HepG2 (cell line): ENCODE measurements at regions not wholly inside any gene's neighbourhood (a gene's known extent, or its start where the extent isn't known, plus 50 kb on each side); places are given as distances from the start of the nearest gene placed in this dataset.

Experiments
- ATAC-seq: fragments of 200-7000 bp; cut with Tn5 transposase; 3 replicates; pipeline ENCODE4 v1.9.1; 2020; ENCODE audit warnings: mild to moderate bottlenecking, moderate library complexity
- BruUV-seq: library from RNA; stranded (reverse); fragments of 400-500 nt; replicated peaks from 2 replicates; lab custom pipeline; 2021; lab: Mats Ljungman, UMichigan
- CTCF ChIA-PET: fragments of 300-600 bp; formaldehyde crosslinking; extraction: SDS; loops from one replicate; lab custom pipeline; 2021; ENCODE audit warnings: low total read pairs, inconsistent platforms, low intra/inter-chr PET ratio; lab: Yijun Ruan, JAX
- POLR2A ChIA-PET: fragments of 350-600 bp; sonication (Branson Sonifier 250); formaldehyde crosslinking; loops from one replicate; lab custom pipeline; 2020; ENCODE audit warnings: antibody characterized with exemption, inconsistent platforms; lab: Yijun Ruan, JAX
- DNase-seq: peaks from one replicate; pipeline ENCODE4 v3.0.0-alpha.2; 2015; ENCODE audit warnings: low spot score
- FAIRE-seq: peaks from 3 replicates; lab custom pipeline; 2011; peaks lifted over from hg19 to GRCh38; lab: Jason Lieb, UNC
- H2AFZ ChIP-seq: one replicate; pipeline ENCODE4 v1.6.1; 2011; ENCODE audit warnings: low read length, inconsistent platforms
- H3K27ac ChIP-seq: fragments of 300-600 bp; 3 replicates; pipeline ENCODE4 v1.8.0; 2011; ENCODE audit warnings: mixed run types, mild to moderate bottlenecking, mixed read lengths, low read length, inconsistent platforms; ENCODE audit not compliant: insufficient read depth; ENCODE audit errors: extremely low read length
- H3K27me3 ChIP-seq, 2 experiments: fragments of 200-600 bp in 1 of 2; 2 replicates in 1 of 2; 3 replicates in 1 of 2; pipeline versions ENCODE4 v1.6.0 to v1.8.0; 2011; ENCODE audit warnings: low read length in 2 of 2, mild to moderate bottlenecking in 2 of 2, moderate library complexity in 2 of 2, inconsistent platforms in 1 of 2; ENCODE audit not compliant: insufficient read depth in 2 of 2, control insufficient read depth in 1 of 2
- H3K36me3 ChIP-seq, 2 experiments: fragments of 200-600 bp in 1 of 2; replicated peaks in 1 of 2; 2 replicates in 1 of 2; 3 replicates in 1 of 2; pipeline versions ENCODE4 v1.5.1 to v1.8.0; 2011; ENCODE audit warnings: low read length in 2 of 2, inconsistent platforms in 1 of 2; ENCODE audit not compliant: insufficient read depth in 2 of 2, control insufficient read depth in 1 of 2
- H3K4me1 ChIP-seq: 2 replicates; pipeline ENCODE4 v1.5.1; 2012; ENCODE audit warnings: low read length, inconsistent platforms; ENCODE audit not compliant: insufficient read depth
- H3K4me2 ChIP-seq: 2 replicates; pipeline ENCODE4 v1.6.0; 2011; ENCODE audit warnings: low read depth, low read length, inconsistent platforms
- H3K4me3 ChIP-seq, 3 experiments: fragments of 200-600 bp in 1 of 3; sonication (generic), shearing (Covaris generic) in 1 of 3; replicated peaks in 1 of 3; 2 replicates each; pipeline ENCODE4 v1.5.1; 2011 to 2016; ENCODE audit warnings: low read length in 3 of 3, inconsistent platforms in 2 of 3, low read depth in 2 of 3, mild to moderate bottlenecking in 2 of 3, control low read depth in 1 of 3, mixed read lengths in 1 of 3; ENCODE audit not compliant: insufficient read depth in 1 of 3
- H3K79me2 ChIP-seq: one replicate; pipeline ENCODE4 v1.6.1; 2011; ENCODE audit warnings: low read length, inconsistent platforms; ENCODE audit not compliant: insufficient read depth
- H3K9ac ChIP-seq: 2 replicates; pipeline ENCODE4 v1.6.0; 2011; ENCODE audit warnings: mild to moderate bottlenecking, low read depth, low read length, inconsistent platforms; ENCODE audit not compliant: insufficient read depth
- H3K9me3 ChIP-seq: 2 replicates; pipeline ENCODE4 v1.5.1; 2012; ENCODE audit warnings: mild to moderate bottlenecking, low read length
- H4K20me1 ChIP-seq: 2 replicates; pipeline ENCODE4 v1.6.0; 2011; ENCODE audit warnings: inconsistent platforms, mild to moderate bottlenecking, low read length, moderate library complexity; ENCODE audit not compliant: insufficient read depth
- CHD2 ChIP-seq: IDR thresholded peaks from 2 replicates; pipeline ENCODE4 v1.6.1; 2011; ENCODE audit warnings: low read depth, low read length, improper control_type of control experiment
- CSRNP1 ChIP-seq: sonication (generic); formaldehyde crosslinking; IDR thresholded peaks from 2 replicates; pipeline ENCODE4 v1.8.1; 2023; ENCODE audit warnings: mild to moderate bottlenecking, missing genetic modification reagents
- ELF1 ChIP-seq: sonication (generic); formaldehyde crosslinking; IDR thresholded peaks from 2 replicates; pipeline ENCODE4 v1.4.0; 2020; ENCODE audit warnings: missing genetic modification reagents
- ELF4 ChIP-seq: sonication (generic); formaldehyde crosslinking; IDR thresholded peaks from 2 replicates; pipeline ENCODE4 v1.5.0; 2020; ENCODE audit warnings: missing genetic modification reagents, mild to moderate bottlenecking, moderate library complexity, borderline replicate concordance
- ETV5 ChIP-seq: IDR thresholded peaks from 2 replicates; pipeline ENCODE4 v1.6.1; 2018; ENCODE audit warnings: missing biosample characterization, missing genetic modification reagents, inconsistent platforms, borderline replicate concordance
- FOXK2 ChIP-seq: fragments of 450-650 bp; IDR thresholded peaks from 2 replicates; pipeline ENCODE4 v1.6.1; 2016
- GLI4 ChIP-seq: sonication (generic); formaldehyde crosslinking; IDR thresholded peaks from 2 replicates; pipeline ENCODE4 v1.5.1; 2020; ENCODE audit warnings: missing genetic modification reagents, mild to moderate bottlenecking, moderate library complexity, borderline replicate concordance
- RFX3 ChIP-seq: IDR thresholded peaks from 2 replicates; pipeline ENCODE4 v1.6.1; 2016; ENCODE audit warnings: missing biosample characterization, missing genetic modification reagents
- RORA ChIP-seq: sonication (generic); formaldehyde crosslinking; IDR thresholded peaks from 2 replicates; pipeline ENCODE4 v1.5.0; 2020; ENCODE audit warnings: mild to moderate bottlenecking, missing genetic modification reagents, moderate library complexity
- SRY ChIP-seq: sonication (generic); formaldehyde crosslinking; IDR thresholded peaks from 2 replicates; pipeline ENCODE4 v1.8.0; 2022; ENCODE audit warnings: mild to moderate bottlenecking, missing genetic modification reagents
- TRIM22 ChIP-seq: fragments of 450-650 bp; IDR thresholded peaks from 2 replicates; pipeline ENCODE4 v1.6.1; 2017
- ZNF333 ChIP-seq: sonication (generic); formaldehyde crosslinking; IDR thresholded peaks from 2 replicates; pipeline ENCODE4 v1.4.0; 2020; ENCODE audit warnings: mild to moderate bottlenecking, missing genetic modification reagents, borderline replicate concordance
- ZNF382 ChIP-seq: sonication (generic); formaldehyde crosslinking; IDR thresholded peaks from 2 replicates; pipeline ENCODE4 v1.5.0; 2020; ENCODE audit warnings: missing genetic modification reagents, mild to moderate bottlenecking, borderline replicate concordance
- ZNF784 ChIP-seq: sonication (generic); formaldehyde crosslinking; IDR thresholded peaks from 2 replicates; pipeline ENCODE4 v1.5.1; 2020; ENCODE audit warnings: missing genetic modification reagents, mild to moderate bottlenecking, borderline replicate concordance
- ZSCAN5A ChIP-seq: sonication (generic); formaldehyde crosslinking; IDR thresholded peaks from 2 replicates; pipeline ENCODE4 v1.8.0; 2022; ENCODE audit warnings: mild to moderate bottlenecking, missing genetic modification reagents, borderline replicate concordance
- WGBS: methylation state at CpG from one replicate; pipeline ENCODE4 v1.1.6; 2017; ENCODE audit warnings: low lambda C conversion rate; 5-methylcytosine and 5-hydroxymethylcytosine counted together
- in situ Hi-C: cut with HindIII; loops from 2 replicates; pipeline ENCODE4 v1.10.0; 2017; ENCODE audit warnings: low pct_unique_long_range_greater_than_20kb; ENCODE audit not compliant: extremely low pct_ligation_motif_present
- intact Hi-C: fragments of 100-400 bp; cut with micrococcal nuclease; formaldehyde crosslinking; loops from one replicate; pipeline ENCODE4 v1.10.0; 2022; ENCODE audit not compliant: unreplicated experiment

GRCh38 chr6:170461111-170461510 lies 92.0 kb downstream of the PSMB1 start:
- Histone ChIP-seq H3K36me3 (no peaks in the 10 kb centered on the region), H3K4me2 (no peak overlapping the region), H3K27me3 (peaks cover 14 to 60% of the 10 kb centered on the region in 2 experiments), H3K27ac (no peak overlapping the region), H3K79me2 (no peaks in the 10 kb centered on the region), H3K4me1 (no peaks in the 10 kb centered on the region), H2AFZ (no peak overlapping the region), H3K9me3 (peaks cover 5% of the 10 kb centered on the region), H4K20me1 (peaks cover 4% of the 10 kb centered on the region; the same call in 1 of the 2 replicates), H3K9ac (no peak overlapping the region), H3K4me3 (no peak overlapping the region)
- POLR2A ChIA-PET: no interaction called here
- FAIRE-seq (no peak), ATAC-seq (no peak), DNase-seq (no peak)
- CTCF ChIA-PET: no interaction called here
- 21% methylated on average over 5 of the region's 10 CpGs for WGBS
- intact Hi-C loops (no loop called here), in situ Hi-C loops (no loop called here)
- BruUV-seq: no TSS peak
- no peak for TF ChIP-seq SRY (CRISPR knock-in tag)
- TF ChIP-seq CHD2: no peak
- no peak for TF ChIP-seq ZSCAN5A (CRISPR knock-in tag)
- TF ChIP-seq TRIM22: no peak
- TF ChIP-seq RORA (CRISPR knock-in tag): no peak

GRCh38 chr6:170460641-170461040 lies 92.5 kb downstream of the PSMB1 start:
- ATAC-seq (no peak), DNase-seq (no peak), FAIRE-seq (no peak)
- Histone ChIP-seq H3K79me2 (no peaks in the 10 kb centered on the region), H3K9me3 (no peaks in the 10 kb centered on the region; the same call in 1 of the 2 replicates), H3K9ac (no peak overlapping the region), H3K4me2 (no peak overlapping the region), H3K27me3 (peaks cover 14 to 60% of the 10 kb centered on the region in 2 experiments), H3K4me3 (no peak overlapping the region), H2AFZ (no peak overlapping the region), H3K36me3 (no peaks in the 10 kb centered on the region), H3K4me1 (no peaks in the 10 kb centered on the region), H3K27ac (no peak overlapping the region), H4K20me1 (peaks cover 4% of the 10 kb centered on the region; the same call in 1 of the 2 replicates)
- WGBS: 21% methylated on average over 7 of the region's 7 CpGs
- in situ Hi-C loops: no loop called here
- POLR2A ChIA-PET: no interaction called here
- intact Hi-C loops: no loop called here
- no TSS peak for BruUV-seq
- CTCF ChIA-PET: no interaction called here
- TF ChIP-seq ELF4 (no peak), FOXK2 (no peak), GLI4 (CRISPR knock-in tag) (no peak), RFX3 (CRISPR knock-in tag) (no peak), ETV5 (CRISPR knock-in tag) (no peak), ZNF784 (no peak), CSRNP1 (CRISPR knock-in tag) (no peak), ZNF382 (no peak), ZNF333 (CRISPR knock-in tag) (no peak), ELF1 (no peak)
